Neural crest cell (in vitro differentiated cells): ENCODE measurements at regions not wholly inside any gene's neighbourhood (a gene's known extent, or its start where the extent isn't known, plus 50 kb on each side); places are given as distances from the start of the nearest gene placed in this dataset.
"Not testable (repeated sequence)": the region's sequence is repeated elsewhere in the genome, so short reads cannot be mapped to it uniquely, and the experiment has no call there.

ENCODE experiments used
- DNase-seq: peaks from one replicate; pipeline ENCODE4 v3.0.0; 2021; ENCODE audit warnings: low read depth, mixed read lengths, low spot score
- H3K27ac Mint-ChIP-seq: one replicate; pipeline ENCODE4 v1.8.0; 2021; ENCODE audit warnings: mild to moderate bottlenecking, mixed read lengths; ENCODE audit not compliant: unreplicated experiment
- H3K27me3 Mint-ChIP-seq: 2 replicates; pipeline ENCODE4 v1.8.0; 2021; ENCODE audit warnings: low read depth, mild to moderate bottlenecking, mixed read lengths
- H3K36me3 Mint-ChIP-seq: 2 replicates; pipeline ENCODE4 v1.8.0; 2021; ENCODE audit warnings: low read depth, mild to moderate bottlenecking, mixed read lengths
- H3K4me1 Mint-ChIP-seq: 2 replicates; pipeline ENCODE4 v1.8.0; 2021; ENCODE audit warnings: mixed read lengths
- H3K4me3 Mint-ChIP-seq: one replicate; pipeline ENCODE4 v1.8.0; 2021; ENCODE audit warnings: mild to moderate bottlenecking, mixed read lengths
- H3K9me3 Mint-ChIP-seq: 2 replicates; pipeline ENCODE4 v1.8.0; 2021; ENCODE audit warnings: mixed read lengths
- CTCF ChIP-seq: fragments of 200-600 bp; sonication (generic); conservative IDR thresholded peaks from 2 replicates; pipeline ENCODE4 v1.5.0; 2021; ENCODE audit warnings: antibody characterized with exemption, mild to moderate bottlenecking

GRCh38 chr14:105641075-105641937 lies 114.9 kb downstream of the TMEM121 start:
- no peak for TF ChIP-seq CTCF
- Mint-ChIP-seq H3K4me1 (no peaks in the 10 kb centered on the region), H3K4me3 (no peak overlapping the region), H3K27ac (no peak overlapping the region), H3K27me3 (no peaks in the 10 kb centered on the region), H3K9me3 (peaks cover 3% of the 10 kb centered on the region), H3K36me3 (peaks cover 5% of the 10 kb centered on the region)
- no peak for DNase-seq

GRCh38 chr14:105641951-105642350 lies 115.6 kb downstream of the TMEM121 start:
- not testable (repeated sequence) for H3K36me3 Mint-ChIP-seq

GRCh38 chr14:105642486-105642885 lies 116.1 kb downstream of the TMEM121 start:
- not testable (repeated sequence) for H3K9me3 Mint-ChIP-seq, DNase-seq, H3K36me3 Mint-ChIP-seq, H3K27ac Mint-ChIP-seq, H3K4me3 Mint-ChIP-seq, H3K4me1 Mint-ChIP-seq, H3K27me3 Mint-ChIP-seq

More at GRCh38 chr14:105641951-105642350, 115.6 kb downstream of the TMEM121 start:
- not testable (repeated sequence) for H3K27me3 Mint-ChIP-seq, H3K27ac Mint-ChIP-seq, H3K4me1 Mint-ChIP-seq, H3K4me3 Mint-ChIP-seq, H3K9me3 Mint-ChIP-seq, DNase-seq

GRCh38 chr14:105643406-105644052 lies 117.1 kb downstream of the TMEM121 start:
- not testable (repeated sequence) for H3K36me3 Mint-ChIP-seq, DNase-seq, H3K9me3 Mint-ChIP-seq, H3K4me3 Mint-ChIP-seq, H3K27me3 Mint-ChIP-seq, H3K27ac Mint-ChIP-seq, H3K4me1 Mint-ChIP-seq

- not testable (repeated sequence) for H3K4me1 Mint-ChIP-seq, H3K27me3 Mint-ChIP-seq
Measured at GRCh38 chr14:105644053-105644435, 117.7 kb downstream of the TMEM121 start.

GRCh38 chr14:105644457-105644856 lies 118.1 kb downstream of the TMEM121 start:
- H3K27ac Mint-ChIP-seq, H3K4me3 Mint-ChIP-seq, H3K27me3 Mint-ChIP-seq, H3K36me3 Mint-ChIP-seq, H3K4me1 Mint-ChIP-seq, H3K9me3 Mint-ChIP-seq, DNase-seq: not testable (repeated sequence)

More at GRCh38 chr14:105644053-105644435, 117.7 kb downstream of the TMEM121 start:
- H3K9me3 Mint-ChIP-seq, DNase-seq, H3K36me3 Mint-ChIP-seq, H3K27ac Mint-ChIP-seq, H3K4me3 Mint-ChIP-seq: not testable (repeated sequence)

- not testable (repeated sequence) for H3K36me3 Mint-ChIP-seq, H3K27me3 Mint-ChIP-seq, H3K4me1 Mint-ChIP-seq, H3K27ac Mint-ChIP-seq, H3K4me3 Mint-ChIP-seq, H3K9me3 Mint-ChIP-seq, DNase-seq
Measured at GRCh38 chr14:105644891-105645290, 118.5 kb downstream of the TMEM121 start.

- not testable (repeated sequence) for H3K4me1 Mint-ChIP-seq, H3K4me3 Mint-ChIP-seq, DNase-seq, H3K27me3 Mint-ChIP-seq, H3K27ac Mint-ChIP-seq, H3K36me3 Mint-ChIP-seq, H3K9me3 Mint-ChIP-seq
Measured at GRCh38 chr14:105645389-105645788, 119.0 kb downstream of the TMEM121 start.

- H3K36me3 Mint-ChIP-seq, result peaks cover 2% of the 10 kb centered on the region
- no peak for TF ChIP-seq CTCF
- no peak for DNase-seq
- no peaks in the 10 kb centered on the region for H3K9me3 Mint-ChIP-seq
- H3K27me3 Mint-ChIP-seq, result no peaks in the 10 kb centered on the region
- H3K4me3 Mint-ChIP-seq, result no peak overlapping the region
- H3K27ac Mint-ChIP-seq, result no peak overlapping the region
- H3K4me1 Mint-ChIP-seq, result no peaks in the 10 kb centered on the region
Measured at GRCh38 chr14:105646175-105646574, 119.8 kb downstream of the TMEM121 start.

- H3K27ac Mint-ChIP-seq, DNase-seq, H3K4me1 Mint-ChIP-seq, H3K36me3 Mint-ChIP-seq, H3K4me3 Mint-ChIP-seq, H3K9me3 Mint-ChIP-seq, H3K27me3 Mint-ChIP-seq: not testable (repeated sequence)
Measured at GRCh38 chr14:105646711-105647281, 120.4 kb downstream of the TMEM121 start.

- H3K27me3 Mint-ChIP-seq, H3K4me1 Mint-ChIP-seq, H3K36me3 Mint-ChIP-seq, DNase-seq, H3K27ac Mint-ChIP-seq, H3K4me3 Mint-ChIP-seq, H3K9me3 Mint-ChIP-seq: not testable (repeated sequence)
Measured at GRCh38 chr14:105647426-105647783, 121.0 kb downstream of the TMEM121 start.
